ENCODE measurements at regions not wholly inside any gene's neighbourhood (a gene's known extent, or its start where the extent isn't known, plus 50 kb on each side); places are given as distances from the start of the nearest gene placed in this dataset.

DNA sequence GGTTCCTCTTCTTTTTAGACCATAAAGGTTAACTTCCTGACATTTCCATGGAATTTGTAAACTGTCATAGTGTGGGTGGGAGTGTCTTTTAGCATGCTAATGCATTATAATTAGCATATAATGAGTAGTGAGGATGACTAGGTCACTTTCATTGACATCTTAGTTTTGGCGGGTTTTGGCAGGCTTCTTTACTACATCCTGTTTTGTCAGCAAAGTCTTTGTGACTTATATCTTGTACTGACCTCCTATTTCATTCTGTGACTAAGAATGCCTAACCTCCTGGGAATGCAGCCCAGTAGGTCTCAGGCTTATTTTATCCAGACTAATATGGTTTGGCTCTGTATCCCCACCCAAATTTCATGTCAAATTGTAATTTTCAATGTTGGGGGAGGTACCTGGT, 149.6 kb upstream of the SYNCRIP start:
- TF ChIP-seq YY1 (IDR thresholded peaks at IDR 0.05; ENCODE audit: insufficient read depth, insufficient read length) (no peak), ZNF274 (IDR thresholded peaks at IDR 0.05; ENCODE audit: low read depth, low read length) (no peak)

Measured in NT2/D1 (cell line).